T-helper 1 cell (primary cell): ENCODE measurements at regions not wholly inside any gene's neighbourhood (a gene's known extent, or its start where the extent isn't known, plus 50 kb on each side); places are given as distances from the start of the nearest gene placed in this dataset.
A peak's percentile ranks its signal among the peaks of the same experiment; 100 is the strongest.

Experiments
- DNase-seq, 5 donors: peaks; one replicate each; pipeline ENCODE4 v3.0.0-alpha.2; 2012 to 2020

DNA sequence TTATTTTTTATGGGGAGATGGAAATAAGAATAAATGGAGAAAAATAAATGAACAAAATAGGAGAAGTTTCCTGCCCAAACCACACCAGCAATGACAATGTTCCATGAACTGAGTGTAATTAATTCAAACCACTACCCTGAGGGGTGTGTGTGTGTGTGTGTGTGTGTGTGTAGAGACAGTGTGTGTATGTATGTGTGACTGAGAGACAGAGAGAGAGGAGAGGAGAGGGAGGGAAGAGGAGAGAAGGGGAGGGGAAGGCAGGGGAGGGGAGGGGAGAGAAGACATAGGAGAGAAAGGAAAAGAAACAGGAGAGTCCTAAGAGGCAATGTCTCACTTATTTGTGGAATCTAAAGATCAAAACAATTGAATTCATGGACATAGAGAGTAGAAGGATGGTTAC is 65.0 kb upstream of the POU2AF1 start:
- no peak for DNase-seq

DNA sequence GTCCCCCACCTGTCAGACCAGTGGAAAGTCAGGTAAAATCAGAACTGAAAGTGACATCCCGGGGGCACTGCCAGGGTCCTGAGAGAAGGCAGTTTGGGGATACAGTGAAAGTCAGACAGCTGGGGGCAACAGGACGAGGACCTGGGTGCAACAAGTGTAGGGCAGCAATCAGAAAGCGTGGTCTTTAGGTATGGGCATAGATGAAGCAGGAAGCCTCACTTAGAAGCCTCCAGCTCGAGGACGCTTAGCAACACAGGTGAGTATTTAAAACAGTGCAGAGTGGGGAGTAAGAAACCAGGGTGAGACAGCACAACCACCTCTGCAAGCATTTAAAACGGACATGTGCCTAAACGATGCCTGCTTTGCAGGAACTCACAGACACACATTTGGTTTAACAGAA is 64.6 kb upstream of the POU2AF1 start:
- DNase-seq: no peak

DNA sequence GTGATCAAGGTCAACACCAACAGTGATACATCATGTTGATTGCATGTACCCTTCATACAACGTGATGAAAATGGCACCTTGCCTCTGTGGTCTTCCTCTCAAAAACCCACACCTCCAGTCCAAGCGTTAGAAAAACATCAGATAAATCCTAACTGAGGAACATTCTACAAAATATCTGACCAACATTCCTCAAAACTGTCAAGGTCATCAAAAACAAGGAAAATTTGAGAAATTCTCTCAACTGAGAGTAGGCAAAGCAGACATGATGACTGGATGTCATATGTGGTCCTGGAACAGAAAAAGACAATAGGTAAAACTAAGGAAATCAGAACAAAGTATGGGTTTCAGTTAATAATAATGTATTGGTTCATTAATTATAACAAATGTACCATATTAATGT is 64.0 kb upstream of the POU2AF1 start:
- no peak for DNase-seq

DNA sequence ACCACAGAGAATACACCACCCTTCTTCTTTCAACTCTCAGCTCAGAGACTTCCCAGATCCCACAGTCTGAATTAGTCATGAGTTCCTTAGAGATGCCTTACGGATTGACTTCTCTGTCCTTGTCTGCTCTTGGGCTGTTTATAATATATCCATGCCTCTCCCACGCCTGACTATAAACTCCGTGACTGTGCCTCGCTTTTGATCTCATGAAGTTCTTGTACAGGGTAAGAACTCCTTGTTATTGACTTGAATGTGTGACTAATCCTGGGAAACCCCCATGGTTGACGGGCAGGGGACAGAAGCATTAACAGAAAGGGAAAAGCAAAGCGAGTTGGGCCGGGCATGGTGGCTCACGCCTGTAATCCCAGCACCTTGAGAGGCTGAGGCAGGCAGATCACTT is 62.4 kb upstream of the POU2AF1 start:
- no peak for DNase-seq

DNA sequence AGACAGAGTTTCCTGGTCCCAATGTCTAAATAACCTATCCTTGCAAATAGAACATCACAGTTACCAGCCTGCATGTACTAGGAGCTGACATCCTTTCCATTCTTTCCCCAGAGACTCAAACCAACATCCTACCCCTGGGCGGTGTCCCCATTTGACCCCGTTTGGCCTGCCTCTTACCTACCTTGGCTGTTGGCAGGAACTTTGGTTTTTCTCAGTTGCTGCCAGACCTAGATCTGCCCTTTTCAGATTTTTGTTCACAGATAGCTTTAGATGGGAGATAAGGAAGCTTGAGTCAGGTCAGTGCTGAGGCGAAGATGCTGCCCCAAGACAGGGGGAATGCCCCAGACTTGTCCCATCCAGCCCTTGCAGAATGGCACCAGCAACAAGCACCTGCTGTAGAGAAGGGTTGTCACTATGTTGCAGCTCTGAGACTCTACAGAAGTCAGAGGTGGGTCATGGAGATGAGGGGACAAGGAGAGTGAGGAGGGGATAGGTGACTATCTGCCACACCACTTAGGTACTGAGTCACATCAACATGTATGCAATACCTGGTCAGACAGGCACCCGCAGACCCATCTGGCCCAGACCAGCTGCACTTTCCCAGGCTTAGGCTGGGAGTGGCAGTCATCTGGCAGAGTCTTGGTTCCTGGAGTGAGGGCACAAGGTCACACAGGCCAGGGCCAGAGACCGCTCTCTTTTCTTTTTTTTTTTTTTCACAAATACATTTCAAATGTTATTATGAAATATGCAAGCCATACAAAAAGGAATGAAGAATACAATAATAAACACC is 61.5 kb upstream of the POU2AF1 start:
- no peak for DNase-seq

DNA sequence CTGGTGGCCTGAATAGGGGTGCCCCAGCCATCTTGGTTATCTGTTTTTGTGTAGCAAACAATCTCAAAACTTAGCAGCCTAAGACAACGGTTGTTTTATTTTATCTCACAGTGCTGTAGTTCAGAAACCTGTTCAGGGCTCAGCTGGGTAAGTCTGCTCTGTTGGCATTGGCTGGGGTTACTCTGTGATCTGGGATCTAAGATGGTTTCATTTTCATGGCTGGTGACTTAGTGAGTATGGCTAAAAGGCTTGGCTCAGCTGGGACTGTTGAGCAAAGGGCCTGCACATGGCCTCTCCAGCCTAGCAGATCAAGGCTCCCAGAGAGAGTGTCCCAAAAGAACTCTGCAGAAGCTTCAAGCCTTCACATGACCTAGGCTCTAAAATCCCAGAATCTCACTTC is 60.8 kb upstream of the POU2AF1 start:
- no peak for DNase-seq

DNA sequence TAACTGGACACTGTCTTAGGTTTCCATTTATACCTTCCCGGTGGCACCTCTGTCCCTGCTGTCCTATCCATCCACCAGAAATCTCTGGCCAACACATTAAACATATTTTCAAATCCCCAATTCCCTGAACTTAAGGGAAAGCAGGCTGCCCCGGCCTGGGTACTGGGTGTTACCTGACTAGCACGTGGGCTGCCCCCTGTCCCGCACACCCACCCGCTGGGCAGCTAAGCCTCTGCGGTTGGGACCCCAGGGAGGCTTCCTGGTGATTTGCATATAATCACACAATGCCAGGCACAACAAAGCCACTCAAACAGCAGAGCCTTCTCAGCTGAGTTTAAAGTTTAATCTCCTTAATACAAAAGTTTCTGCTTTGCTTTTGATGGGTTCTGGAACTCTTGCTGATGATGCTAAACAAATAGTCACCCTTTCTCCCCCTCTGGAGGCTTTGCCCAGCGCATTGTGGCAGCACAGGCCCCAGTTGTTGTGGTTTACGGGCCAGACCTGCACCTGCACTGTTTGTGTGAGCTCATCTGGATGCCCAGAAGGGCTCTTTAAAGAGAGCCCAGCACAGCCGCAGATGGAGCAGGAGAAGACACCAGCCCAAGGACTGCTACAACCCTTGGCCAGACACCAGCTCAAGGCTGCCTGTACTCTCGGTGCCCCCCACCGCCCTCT is 59.9 kb upstream of the POU2AF1 start:
- DNase-seq: no peak

DNA sequence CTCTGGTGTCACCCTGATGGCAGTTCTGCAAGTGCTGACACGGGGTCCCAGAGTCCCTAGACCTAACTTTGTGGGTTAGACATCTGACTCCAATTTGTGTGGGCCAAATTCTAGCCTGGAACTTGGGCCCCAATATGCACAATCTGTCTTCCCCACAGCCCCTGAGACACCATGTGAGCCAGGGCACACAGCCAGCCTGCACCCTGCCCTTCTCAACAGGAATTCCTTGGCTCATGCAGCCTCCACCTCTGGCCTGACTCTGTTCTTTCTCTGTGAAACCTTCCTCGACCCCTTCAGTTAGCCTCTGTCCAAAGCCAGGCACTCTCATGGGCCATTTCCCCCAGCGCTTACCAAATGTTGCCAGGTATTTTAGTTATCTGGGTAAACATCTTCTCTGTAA is 59.1 kb upstream of the POU2AF1 start:
- DNase-seq: no peak

DNA sequence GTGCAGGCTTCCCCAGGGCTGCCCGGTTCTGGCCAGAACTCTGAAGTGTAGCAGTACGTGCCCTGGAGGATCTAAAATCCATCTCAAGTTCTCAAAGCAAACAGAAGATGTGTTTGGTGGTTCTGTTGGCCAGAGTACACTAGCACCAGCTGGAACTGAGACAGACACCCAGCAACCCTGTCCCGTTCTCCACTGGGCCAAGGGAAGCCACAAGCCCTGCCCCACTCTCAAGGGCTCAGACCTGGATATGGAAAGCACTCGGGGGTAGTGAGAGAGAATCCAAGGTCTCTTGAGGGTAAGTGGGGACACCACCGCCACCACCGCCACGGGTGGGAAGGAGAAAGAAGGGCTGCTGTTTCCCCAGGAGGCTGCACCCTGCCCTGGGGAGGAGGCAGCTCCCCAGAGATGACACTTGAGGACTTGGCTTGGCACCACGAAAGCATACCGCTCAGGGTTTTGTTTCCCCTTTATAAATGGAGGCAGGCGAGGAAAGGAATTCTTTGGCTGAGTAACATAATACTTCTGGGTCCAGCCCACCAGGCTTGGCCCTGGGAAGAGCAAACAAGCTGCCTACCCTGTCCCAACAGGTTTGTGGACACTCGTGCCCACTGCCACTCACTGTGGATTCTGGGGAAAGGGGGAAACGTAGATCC is 56.1 kb upstream of the POU2AF1 start:
- DNase-seq: no peak

DNA sequence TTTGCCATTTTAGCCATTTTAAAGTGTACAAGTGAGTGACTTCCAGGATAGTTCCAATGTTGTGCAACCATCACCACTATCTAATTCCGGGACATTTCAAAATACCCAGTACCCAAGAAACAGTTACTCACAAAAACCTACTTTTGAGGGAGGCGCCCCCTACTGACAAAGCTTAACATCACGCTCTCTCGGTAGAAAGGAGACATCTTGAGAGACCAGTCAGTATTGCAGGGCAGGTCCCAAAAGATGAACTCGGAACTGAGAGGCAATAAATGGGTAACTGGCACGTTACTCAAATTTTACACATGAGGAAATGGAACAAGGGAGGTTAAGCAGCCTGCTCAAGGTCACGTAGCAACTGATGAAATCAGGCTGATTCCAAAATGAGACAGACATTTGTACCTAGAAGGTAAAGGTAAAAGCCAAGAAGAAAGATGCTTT is 50.0 kb upstream of the POU2AF1 start:
- peak in 2 of 5 donors; percentile 27 to 58 for DNase-seq
